GM12878 (cell line): ENCODE measurements at regions not wholly inside any gene's neighbourhood (a gene's known extent, or its start where the extent isn't known, plus 50 kb on each side); places are given as distances from the start of the nearest gene placed in this dataset.

Experiments
- ATAC-seq: fragments of 200-7000 bp; cut with Tn5 transposase; 3 replicates; pipeline ENCODE4 v1.9.1; 2020; ENCODE audit warnings: mild to moderate bottlenecking, moderate library complexity
- BruUV-seq: library from RNA; stranded (reverse); fragments of 400-500 nt; replicated peaks from 2 replicates; lab custom pipeline; 2021; lab: Mats Ljungman, UMichigan
- CTCF ChIA-PET: fragments of 300-600 bp; sonication (Branson Sonifier 250); formaldehyde crosslinking; extraction: SDS; loops from one replicate; lab custom pipeline; 2021; ENCODE audit warnings: inconsistent platforms; lab: Yijun Ruan, JAX
- POLR2A ChIA-PET: fragments of 350-600 bp; formaldehyde crosslinking; extraction: SDS; loops from one replicate; lab custom pipeline; 2021; ENCODE audit warnings: inconsistent platforms; lab: Charles Lee
- RAD21 ChIA-PET: fragments of 300-600 bp; sonication (Branson Sonifier 250); formaldehyde crosslinking; loops from one replicate; lab custom pipeline; 2023; ENCODE audit warnings: antibody characterized with exemption; ENCODE audit not compliant: unreplicated experiment; lab: Charles Lee
- SMC1A ChIA-PET: fragments of 300-600 bp; sonication (Branson Sonifier 250); formaldehyde crosslinking; loops from one replicate; lab custom pipeline; 2023; ENCODE audit not compliant: unreplicated experiment, uncharacterized antibody; lab: Charles Lee
- DNase-seq: peaks from one replicate; pipeline ENCODE4 v3.0.0-alpha.2; 2011; ENCODE audit warnings: low read depth, low spot score
- FAIRE-seq: peaks from 3 replicates; lab custom pipeline; 2011; peaks lifted over from hg19 to GRCh38; lab: Jason Lieb, UNC
- H2AFZ ChIP-seq: 2 replicates; pipeline ENCODE4 v1.6.0; 2011; ENCODE audit warnings: low read depth, low read length, control low read depth; ENCODE audit not compliant: control insufficient read depth
- H3K27ac ChIP-seq: 2 replicates; pipeline ENCODE4 v1.5.1; 2011; ENCODE audit warnings: control low read depth; ENCODE audit not compliant: control insufficient read depth, insufficient read depth
- H3K27me3 ChIP-seq, 2 experiments: replicated peaks in 1 of 2; 2 replicates each; pipeline versions ENCODE4 v1.6.0 to v1.6.1; 2011; ENCODE audit warnings: low read length in 1 of 2; ENCODE audit not compliant: control insufficient read depth in 2 of 2, insufficient read depth in 2 of 2
- H3K36me3 ChIP-seq, 2 experiments: 2 replicates each; pipeline ENCODE4 v1.5.1; 2011; ENCODE audit warnings: low read length in 1 of 2; ENCODE audit not compliant: control insufficient read depth in 2 of 2, insufficient read depth in 2 of 2
- H3K4me1 ChIP-seq: 2 replicates; pipeline ENCODE4 v1.6.1; 2011; ENCODE audit warnings: mild to moderate bottlenecking, low read length, moderate library complexity, mixed read lengths; ENCODE audit not compliant: control insufficient read depth, insufficient read depth
- H3K4me2 ChIP-seq: 2 replicates; pipeline ENCODE4 v1.6.0; 2011; ENCODE audit warnings: control low read depth; ENCODE audit not compliant: control insufficient read depth, insufficient read depth
- H3K4me3 ChIP-seq: fragments of 200-600 bp; sonication (generic); 2 replicates; pipeline ENCODE4 v1.5.1; 2016
- H3K79me2 ChIP-seq: 2 replicates; pipeline ENCODE4 v1.6.0; 2011; ENCODE audit warnings: low read length; ENCODE audit not compliant: control insufficient read depth, insufficient read depth
- H3K9ac ChIP-seq: 2 replicates; pipeline ENCODE4 v1.8.0; 2011; ENCODE audit warnings: low read length, control low read depth, mixed read lengths; ENCODE audit not compliant: control insufficient read depth, insufficient read depth
- H3K9me3 ChIP-seq: replicated peaks from 3 replicates; pipeline ENCODE4 v1.5.1; 2011; ENCODE audit warnings: mild to moderate bottlenecking, low read length; ENCODE audit not compliant: control insufficient read depth, insufficient read depth
- H4K20me1 ChIP-seq: 2 replicates; pipeline ENCODE4 v1.6.0; 2011; ENCODE audit not compliant: control insufficient read depth, insufficient read depth
- ASH2L ChIP-seq: fragments of 300-600, 200-600 bp; sonication (generic); IDR thresholded peaks from 2 replicates; pipeline ENCODE4 v1.6.1; 2017; ENCODE audit warnings: low read depth, mild to moderate bottlenecking, borderline replicate concordance
- BACH1 ChIP-seq: fragments of 450-650 bp; IDR thresholded peaks from 2 replicates; pipeline ENCODE4 v1.6.1; 2017; ENCODE audit warnings: mild to moderate bottlenecking, borderline replicate concordance
- CBX3 ChIP-seq: fragments of 200-600 bp; sonication (generic); IDR thresholded peaks from 2 replicates; pipeline ENCODE4 v1.6.1; 2016; ENCODE audit warnings: low read depth, borderline replicate concordance
- IKZF1 ChIP-seq: fragments of 450-650 bp; conservative IDR thresholded peaks from 2 replicates; pipeline ENCODE4 v1.6.1; 2017; ENCODE audit warnings: antibody characterized with exemption, mild to moderate bottlenecking
- NR2C1 ChIP-seq: fragments of 450-650 bp; IDR thresholded peaks from 2 replicates; pipeline ENCODE4 v1.6.1; 2017; ENCODE audit warnings: antibody characterized with exemption, mild to moderate bottlenecking, moderate library complexity
- SUZ12 ChIP-seq: fragments of 200-600 bp; sonication (generic); IDR thresholded peaks from one replicate; pipeline ENCODE4 v1.6.1; 2018; ENCODE audit warnings: antibody characterized with exemption, mild to moderate bottlenecking; ENCODE audit not compliant: unreplicated experiment
- ZBTB11 ChIP-seq: fragments of 450-650 bp; formaldehyde crosslinking; IDR thresholded peaks from 2 replicates; pipeline ENCODE4 v1.5.0; 2022; ENCODE audit warnings: mild to moderate bottlenecking, missing genetic modification characterization
- WGBS: methylation state at CpG from one replicate; pipeline ENCODE4 v1.1.6; 2016; ENCODE audit warnings: low lambda C conversion rate; ENCODE audit not compliant: insufficient replicate concordance, insufficient coverage; ENCODE audit errors: missing lambda C conversion rate; 5-methylcytosine and 5-hydroxymethylcytosine counted together
- in situ Hi-C: fragments of 300-500 bp; cut with MboI; formaldehyde crosslinking; loops from 9 replicates; pipeline ENCODE4 v1.14.3; 2018; ENCODE audit warnings: mixed read lengths
- intact Hi-C: fragments of 100-400 bp; cut with micrococcal nuclease; formaldehyde crosslinking; loops from one replicate; pipeline ENCODE4 v1.14.2; 2022; ENCODE audit not compliant: unreplicated experiment

GRCh38 chr2:226559536-226559935, 240.1 kb downstream of the IRS1 start (continued):
- TF ChIP-seq ZBTB11 = no peak
- no peak for TF ChIP-seq IKZF1

GRCh38 chr2:226558418-226558817, 241.2 kb downstream of the IRS1 start:
- CTCF ChIA-PET = no interaction called here
- TF ChIP-seq CBX3 = no peak
- TF ChIP-seq BACH1 = no peak
- no peak for TF ChIP-seq NR2C1
- TF ChIP-seq ASH2L = no peak
- no peak for TF ChIP-seq SUZ12
- no peak overlapping the region for H3K4me3 ChIP-seq
- BruUV-seq = no TSS peak
- RAD21 ChIA-PET = no interaction called here
- H3K4me2 ChIP-seq = no peak overlapping the region
- POLR2A ChIA-PET = no interaction called here
- SMC1A ChIA-PET = no interaction called here
- in situ Hi-C loops = no loop called here
- no peak for DNase-seq
- intact Hi-C loops = no loop called here
- no peaks in the 10 kb centered on the region for H3K36me3 ChIP-seq
- H3K9me3 ChIP-seq = no peaks in the 10 kb centered on the region
- no peak for FAIRE-seq
- ATAC-seq = no peak
- no peaks in the 10 kb centered on the region for H3K79me2 ChIP-seq
- H3K9ac ChIP-seq = no peak overlapping the region
- no peaks in the 10 kb centered on the region for H3K27me3 ChIP-seq
- WGBS = 26% methylated on average over 5 of the region's 5 CpGs
- H4K20me1 ChIP-seq = no peaks in the 10 kb centered on the region
- no peaks in the 10 kb centered on the region for H3K4me1 ChIP-seq
- H2AFZ ChIP-seq = no peak overlapping the region
- H3K27ac ChIP-seq = no peak overlapping the region
